ENCODE measurements at regions not wholly inside any gene's neighbourhood (a gene's known extent, or its start where the extent isn't known, plus 50 kb on each side); places are given as distances from the start of the nearest gene placed in this dataset.

GRCh38 chr20:12860619-12861247, 148.0 kb upstream of the SPTLC3 start:
- intact Hi-C loops (cut with micrococcal nuclease) = no loop called here

GRCh38 chr20:12869669-12870068, 139.1 kb upstream of the SPTLC3 start:
- no peaks in the 10 kb centered on the region for H3K27me3 Mint-ChIP-seq (ENCODE audit: low read depth)

More at GRCh38 chr20:12860619-12861247, 148.0 kb upstream of the SPTLC3 start:
- no peaks in the 10 kb centered on the region for H3K4me1 Mint-ChIP-seq (ENCODE audit: low read depth)
- H3K27ac Mint-ChIP-seq = no peak overlapping the region
- H3K4me3 Mint-ChIP-seq (ENCODE audit: low read depth) = no peak overlapping the region
- H3K27me3 Mint-ChIP-seq (ENCODE audit: low read depth) = no peaks in the 10 kb centered on the region
- DNase-seq (ENCODE audit: low spot score) = no peak
- H3K9me3 Mint-ChIP-seq = peaks cover 4% of the 10 kb centered on the region
- no peaks in the 10 kb centered on the region for H3K36me3 Mint-ChIP-seq (ENCODE audit: low read depth)

GRCh38 chr20:12870588-12870987, 138.2 kb upstream of the SPTLC3 start:
- Mint-ChIP-seq H3K9me3 (no peaks in the 10 kb centered on the region), H3K27ac (no peak overlapping the region), H3K27me3 (ENCODE audit: low read depth) (no peaks in the 10 kb centered on the region), H3K4me1 (ENCODE audit: low read depth) (no peaks in the 10 kb centered on the region), H3K4me3 (ENCODE audit: low read depth) (no peak overlapping the region), H3K36me3 (ENCODE audit: low read depth) (no peaks in the 10 kb centered on the region)
- intact Hi-C loops (cut with micrococcal nuclease) = no loop called here
- DNase-seq (ENCODE audit: low spot score) = no peak

More at GRCh38 chr20:12869669-12870068, 139.1 kb upstream of the SPTLC3 start:
- intact Hi-C loops (cut with micrococcal nuclease) = no loop called here
- no peak overlapping the region for H3K4me3 Mint-ChIP-seq (ENCODE audit: low read depth)
- no peaks in the 10 kb centered on the region for H3K36me3 Mint-ChIP-seq (ENCODE audit: low read depth)
- no peak for DNase-seq (ENCODE audit: low spot score)
- no peak overlapping the region for H3K27ac Mint-ChIP-seq
- no peaks in the 10 kb centered on the region for H3K9me3 Mint-ChIP-seq
- no peaks in the 10 kb centered on the region for H3K4me1 Mint-ChIP-seq (ENCODE audit: low read depth)

- no peaks in the 10 kb centered on the region for H3K27me3 Mint-ChIP-seq (ENCODE audit: low read depth)
- no peak overlapping the region for H3K27ac Mint-ChIP-seq
- H3K9me3 Mint-ChIP-seq = no peaks in the 10 kb centered on the region
- no peaks in the 10 kb centered on the region for H3K36me3 Mint-ChIP-seq (ENCODE audit: low read depth)
- H3K4me1 Mint-ChIP-seq (ENCODE audit: low read depth) = no peaks in the 10 kb centered on the region
- intact Hi-C loops (cut with micrococcal nuclease) = no loop called here
- DNase-seq (ENCODE audit: low spot score) = no peak
- H3K4me3 Mint-ChIP-seq (ENCODE audit: low read depth) = no peak overlapping the region
These were observed 133.8 kb upstream of the SPTLC3 start for GRCh38 chr20:12874933-12875332.

- Mint-ChIP-seq H3K9me3 (no peaks in the 10 kb centered on the region), H3K27me3 (ENCODE audit: low read depth) (no peaks in the 10 kb centered on the region), H3K4me1 (ENCODE audit: low read depth) (no peaks in the 10 kb centered on the region), H3K4me3 (ENCODE audit: low read depth) (no peak overlapping the region), H3K27ac (no peak overlapping the region), H3K36me3 (ENCODE audit: low read depth) (no peaks in the 10 kb centered on the region)
- DNase-seq (ENCODE audit: low spot score) = no peak
- intact Hi-C loops (cut with micrococcal nuclease) = no loop called here
These were observed 133.3 kb upstream of the SPTLC3 start for GRCh38 chr20:12875510-12875909.

GRCh38 chr20:12882832-12883506, 125.8 kb upstream of the SPTLC3 start:
- Mint-ChIP-seq H3K9me3 (no peaks in the 10 kb centered on the region), H3K36me3 (ENCODE audit: low read depth) (no peaks in the 10 kb centered on the region), H3K4me3 (ENCODE audit: low read depth) (no peak overlapping the region), H3K27ac (no peak overlapping the region), H3K27me3 (ENCODE audit: low read depth) (no peaks in the 10 kb centered on the region), H3K4me1 (ENCODE audit: low read depth) (no peaks in the 10 kb centered on the region)
- DNase-seq (ENCODE audit: low spot score) = no peak
- intact Hi-C loops (cut with micrococcal nuclease) = no loop called here

- Mint-ChIP-seq H3K4me1 (ENCODE audit: low read depth) (no peaks in the 10 kb centered on the region), H3K27me3 (ENCODE audit: low read depth) (no peaks in the 10 kb centered on the region), H3K36me3 (ENCODE audit: low read depth) (no peaks in the 10 kb centered on the region), H3K4me3 (ENCODE audit: low read depth) (no peak overlapping the region), H3K27ac (no peak overlapping the region), H3K9me3 (no peaks in the 10 kb centered on the region)
- no peak for DNase-seq (ENCODE audit: low spot score)
- intact Hi-C loops (cut with micrococcal nuclease) = no loop called here
These were observed 125.3 kb upstream of the SPTLC3 start for GRCh38 chr20:12883507-12883885.

GRCh38 chr20:12886618-12887363, 122.0 kb upstream of the SPTLC3 start:
- H3K36me3 Mint-ChIP-seq (ENCODE audit: low read depth) = no peaks in the 10 kb centered on the region
- H3K9me3 Mint-ChIP-seq = no peaks in the 10 kb centered on the region
- DNase-seq (ENCODE audit: low spot score) = no peak
- no peak overlapping the region for H3K27ac Mint-ChIP-seq
- H3K27me3 Mint-ChIP-seq (ENCODE audit: low read depth) = no peaks in the 10 kb centered on the region
- intact Hi-C loops (cut with micrococcal nuclease) = no loop called here
- no peak overlapping the region for H3K4me3 Mint-ChIP-seq (ENCODE audit: low read depth)
- H3K4me1 Mint-ChIP-seq (ENCODE audit: low read depth) = no peaks in the 10 kb centered on the region

GRCh38 chr20:12891643-12892042, 117.1 kb upstream of the SPTLC3 start:
- H3K27me3 Mint-ChIP-seq (ENCODE audit: low read depth) = no peaks in the 10 kb centered on the region
- no peaks in the 10 kb centered on the region for H3K9me3 Mint-ChIP-seq
- no peaks in the 10 kb centered on the region for H3K36me3 Mint-ChIP-seq (ENCODE audit: low read depth)
- DNase-seq (ENCODE audit: low spot score) = no peak
- no peak overlapping the region for H3K27ac Mint-ChIP-seq
- H3K4me1 Mint-ChIP-seq (ENCODE audit: low read depth) = no peaks in the 10 kb centered on the region
- intact Hi-C loops (cut with micrococcal nuclease) = no loop called here
- no peak overlapping the region for H3K4me3 Mint-ChIP-seq (ENCODE audit: low read depth)

- Mint-ChIP-seq H3K27ac (no peak overlapping the region), H3K27me3 (ENCODE audit: low read depth) (no peaks in the 10 kb centered on the region), H3K9me3 (no peaks in the 10 kb centered on the region), H3K36me3 (ENCODE audit: low read depth) (no peaks in the 10 kb centered on the region), H3K4me1 (ENCODE audit: low read depth) (no peaks in the 10 kb centered on the region), H3K4me3 (ENCODE audit: low read depth) (no peak overlapping the region)
- intact Hi-C loops (cut with micrococcal nuclease) = no loop called here
- DNase-seq (ENCODE audit: low spot score) = no peak
These were observed 115.8 kb upstream of the SPTLC3 start for GRCh38 chr20:12893019-12893418.

- Mint-ChIP-seq H3K4me3 (ENCODE audit: low read depth) (no peak overlapping the region), H3K4me1 (ENCODE audit: low read depth) (no peaks in the 10 kb centered on the region), H3K9me3 (no peaks in the 10 kb centered on the region), H3K27me3 (ENCODE audit: low read depth) (no peaks in the 10 kb centered on the region), H3K27ac (no peak overlapping the region), H3K36me3 (ENCODE audit: low read depth) (no peaks in the 10 kb centered on the region)
- intact Hi-C loops (cut with micrococcal nuclease) = no loop called here
- no peak for DNase-seq (ENCODE audit: low spot score)
These were observed 115.1 kb upstream of the SPTLC3 start for GRCh38 chr20:12893653-12894052.

- Mint-ChIP-seq H3K27ac (no peak overlapping the region), H3K4me1 (ENCODE audit: low read depth) (no peaks in the 10 kb centered on the region), H3K36me3 (ENCODE audit: low read depth) (no peaks in the 10 kb centered on the region), H3K27me3 (ENCODE audit: low read depth) (no peaks in the 10 kb centered on the region), H3K9me3 (no peaks in the 10 kb centered on the region), H3K4me3 (ENCODE audit: low read depth) (no peak overlapping the region)
- intact Hi-C loops (cut with micrococcal nuclease) = no loop called here
- no peak for DNase-seq (ENCODE audit: low spot score)
These were observed 114.7 kb upstream of the SPTLC3 start for GRCh38 chr20:12894089-12894488.

- Mint-ChIP-seq H3K9me3 (no peaks in the 10 kb centered on the region), H3K4me1 (ENCODE audit: low read depth) (no peaks in the 10 kb centered on the region), H3K4me3 (ENCODE audit: low read depth) (no peak overlapping the region), H3K36me3 (ENCODE audit: low read depth) (no peaks in the 10 kb centered on the region), H3K27ac (no peak overlapping the region), H3K27me3 (ENCODE audit: low read depth) (no peaks in the 10 kb centered on the region)
- intact Hi-C loops (cut with micrococcal nuclease) = no loop called here
- DNase-seq (ENCODE audit: low spot score) = no peak
These were observed 112.6 kb upstream of the SPTLC3 start for GRCh38 chr20:12896180-12896579.
